Activated CD8-positive, alpha-beta memory T cell treated with anti-CD3 and anti-CD28 coated beads, Interleukin-2, amount 50 U/mL, for 24 hours (primary cell): ENCODE measurements at regions not wholly inside any gene's neighbourhood (a gene's known extent, or its start where the extent isn't known, plus 50 kb on each side); places are given as distances from the start of the nearest gene placed in this dataset.

Experiments
- DNase-seq: peaks from one replicate; pipeline ENCODE4 v3.0.0-alpha.2; 2020; ENCODE audit errors: extremely low read depth

GRCh38 chr20:60474385-60474910, 516.2 kb downstream of the CDH26 start:
- no peak for DNase-seq

GRCh38 chr20:60476045-60476444, 517.8 kb downstream of the CDH26 start:
- DNase-seq: no peak

- DNase-seq: no peak
Measured at GRCh38 chr20:60477958-60478357, 519.7 kb downstream of the CDH26 start.

- no peak for DNase-seq
Measured at GRCh38 chr20:60478533-60478932, 520.3 kb downstream of the CDH26 start.

GRCh38 chr20:60480950-60481742, 522.9 kb downstream of the CDH26 start:
- DNase-seq: no peak

GRCh38 chr20:60481743-60482133, 523.5 kb downstream of the CDH26 start:
- no peak for DNase-seq

GRCh38 chr20:60482221-60483008, 524.2 kb downstream of the CDH26 start:
- DNase-seq: no peak

- no peak for DNase-seq
Measured at GRCh38 chr20:60483371-60483770, 525.1 kb downstream of the CDH26 start.

- DNase-seq: no peak
Measured at GRCh38 chr20:60484316-60484715, 526.1 kb downstream of the CDH26 start.

GRCh38 chr20:60485012-60485760, 527.0 kb downstream of the CDH26 start:
- no peak for DNase-seq

GRCh38 chr20:60486315-60486714, 528.1 kb downstream of the CDH26 start:
- no peak for DNase-seq

GRCh38 chr20:60486937-60487336, 528.7 kb downstream of the CDH26 start:
- no peak for DNase-seq

- no peak for DNase-seq
Measured at GRCh38 chr20:60490217-60491050, 532.2 kb downstream of the CDH26 start.

- DNase-seq: no peak
Measured at GRCh38 chr20:60491051-60491581, 532.9 kb downstream of the CDH26 start.

- no peak for DNase-seq
Measured at GRCh38 chr20:60494476-60494875, 536.3 kb downstream of the CDH26 start.

GRCh38 chr20:60497298-60498035, 539.2 kb downstream of the CDH26 start:
- no peak for DNase-seq

- no peak for DNase-seq
Measured at GRCh38 chr20:60500038-60500701, 541.9 kb downstream of the CDH26 start.

GRCh38 chr20:60501048-60501447, 542.8 kb downstream of the CDH26 start:
- DNase-seq: no peak

- no peak for DNase-seq
Measured at GRCh38 chr20:60502881-60503280, 544.7 kb downstream of the CDH26 start.

- DNase-seq: no peak
Measured at GRCh38 chr20:60505423-60505822, 547.2 kb downstream of the CDH26 start.
